ELR (cell line): ENCODE measurements at regions not wholly inside any gene's neighbourhood (a gene's known extent, or its start where the extent isn't known, plus 50 kb on each side); places are given as distances from the start of the nearest gene placed in this dataset.
"Not testable (repeated sequence)": the region's sequence is repeated elsewhere in the genome, so short reads cannot be mapped to it uniquely, and the experiment has no call there.

Source experiments
- DNase-seq: peaks from one replicate; pipeline ENCODE4 v3.0.0-alpha.2; 2015; ENCODE audit warnings: low read depth

DNA sequence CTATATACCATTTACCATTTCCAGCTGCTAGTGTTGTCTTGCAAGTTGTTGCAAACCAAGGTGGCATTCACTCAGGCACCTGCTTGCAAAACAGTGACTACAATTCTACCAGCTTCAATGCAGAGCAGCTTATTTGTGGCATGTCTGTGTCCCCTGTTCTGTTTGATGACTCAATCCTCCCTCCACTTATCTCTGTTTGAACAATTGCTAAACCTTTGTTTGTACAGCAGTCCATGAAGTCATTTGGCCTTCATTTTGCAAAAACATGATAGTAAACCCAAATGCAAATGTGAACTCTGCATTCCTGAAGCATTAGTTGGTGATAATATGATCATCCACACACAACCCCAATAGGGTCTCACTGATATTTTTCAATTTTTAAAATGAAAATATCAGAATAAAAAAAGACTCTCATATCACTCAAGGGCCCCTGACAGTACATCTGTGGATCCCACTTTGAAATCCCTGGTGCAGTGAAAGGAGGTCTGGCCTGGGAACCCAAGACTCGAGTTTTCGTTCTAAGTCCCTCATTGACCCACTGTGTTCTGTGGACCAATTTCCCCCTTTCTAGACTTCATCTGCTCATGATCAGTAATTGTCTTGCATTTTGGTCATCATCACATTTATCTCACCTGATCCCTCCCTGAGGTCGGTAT is 425.4 kb downstream of the RPS24 start:
- peak; percentile 48 for DNase-seq

- no peak for DNase-seq
Observed at GRCh38 chr10:78459639-78460037, 426.0 kb downstream of the RPS24 start.

- no peak for DNase-seq
Observed at GRCh38 chr10:78460204-78460603, 426.5 kb downstream of the RPS24 start.

- DNase-seq = no peak
Observed at GRCh38 chr10:78461333-78461732, 427.7 kb downstream of the RPS24 start.

DNA sequence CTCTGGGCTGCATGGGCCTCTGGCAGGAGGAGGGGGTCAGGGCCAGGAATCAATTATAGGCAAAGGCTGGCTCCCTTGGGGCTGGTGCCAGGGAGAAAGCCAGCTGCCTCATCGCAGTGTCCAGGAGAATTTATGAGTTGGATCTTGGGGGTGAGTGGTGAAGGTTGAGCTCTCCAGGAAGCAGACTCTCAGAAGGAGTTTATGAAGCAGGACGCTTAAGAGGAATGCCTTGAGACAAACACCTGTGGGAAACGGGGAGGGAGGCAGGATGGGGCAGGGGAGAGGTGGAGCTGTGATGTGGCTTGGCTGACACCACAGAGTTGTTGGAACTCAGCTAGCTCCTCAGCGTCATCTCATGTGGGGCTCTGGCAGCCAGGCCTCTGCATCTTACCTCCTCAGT is 428.5 kb downstream of the RPS24 start:
- no peak for DNase-seq

DNA sequence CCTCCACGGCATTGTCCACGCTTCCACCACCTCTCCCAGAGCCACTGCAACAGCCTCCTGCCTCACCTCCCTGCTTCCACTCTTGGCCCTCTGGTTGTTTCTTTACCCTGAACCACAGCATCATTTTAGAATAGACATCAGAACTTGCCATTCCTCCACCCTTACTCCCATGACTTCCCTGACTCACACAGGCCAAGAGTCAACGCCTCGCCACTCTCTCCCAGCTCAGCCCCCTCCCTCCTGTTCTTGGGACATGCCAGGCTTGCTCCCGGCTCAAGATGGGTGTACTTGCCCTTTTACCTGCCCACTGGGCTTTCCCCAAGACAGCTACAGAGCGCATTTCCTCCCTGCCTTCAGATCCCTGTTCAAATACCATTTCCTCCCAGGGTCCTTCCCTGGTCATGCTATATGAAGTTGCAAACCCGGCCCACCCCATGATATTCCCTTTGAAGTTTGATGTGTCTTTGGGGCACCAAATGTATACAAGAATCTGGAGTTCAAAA is 429.1 kb downstream of the RPS24 start:
- no peak for DNase-seq

DNA sequence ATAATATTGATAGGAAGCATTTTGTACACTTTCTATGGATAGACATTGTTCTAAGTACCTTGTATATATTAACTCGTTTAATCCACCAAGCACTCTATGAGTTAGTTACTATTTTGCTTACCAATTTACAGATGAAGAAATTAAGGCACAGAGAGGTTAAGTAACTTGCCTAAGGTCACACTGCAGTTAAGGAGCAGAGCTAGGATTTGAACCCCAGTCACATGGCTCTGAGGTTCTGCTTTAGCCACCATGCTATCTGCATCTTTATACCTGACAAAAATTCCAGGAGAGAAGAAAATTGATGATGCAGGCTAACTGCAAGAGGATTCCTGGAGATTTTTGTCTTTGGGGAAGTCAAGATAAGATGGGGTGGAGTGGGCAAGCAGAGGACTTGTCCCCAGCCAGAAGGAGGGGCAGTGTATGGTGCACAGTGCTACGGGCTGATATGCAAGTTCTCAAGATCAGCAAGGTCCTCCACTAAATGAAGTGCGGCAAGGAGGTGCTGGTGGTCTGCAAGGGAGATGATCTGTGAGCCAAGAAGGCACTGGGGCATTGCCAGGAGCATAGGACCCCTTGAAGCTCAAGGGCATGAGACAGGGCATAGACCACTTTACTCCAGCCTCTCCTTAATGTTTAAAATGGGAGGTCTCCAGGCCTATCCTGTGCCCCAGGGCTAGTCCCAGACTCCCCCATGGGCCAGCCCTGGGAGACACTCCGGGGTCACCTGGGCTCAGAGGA is 430.6 kb downstream of the RPS24 start:
- DNase-seq = no peak

GRCh38 chr10:78464856-78465267 is 431.2 kb downstream of the RPS24 start:
- no peak for DNase-seq

DNA sequence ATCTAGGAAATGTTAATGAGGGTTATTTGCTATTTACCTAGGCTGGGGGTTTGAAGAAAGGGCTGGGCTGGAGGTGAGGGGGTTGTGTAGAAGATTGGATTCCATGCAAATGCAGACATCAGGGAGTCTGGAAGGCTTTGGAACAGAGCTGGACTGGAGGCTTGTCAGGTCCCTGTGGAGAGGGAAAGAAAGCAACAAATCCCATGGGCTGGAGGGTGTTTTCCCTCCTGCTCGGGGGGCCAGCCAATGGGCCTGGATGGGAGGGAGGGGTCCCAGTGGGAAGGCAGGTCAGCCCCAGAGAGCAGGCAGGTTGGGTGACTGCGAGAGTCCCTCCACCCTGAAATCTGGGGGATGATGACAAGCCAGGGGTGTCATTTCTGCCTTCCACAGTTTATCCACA is 431.8 kb downstream of the RPS24 start:
- DNase-seq = no peak

DNA sequence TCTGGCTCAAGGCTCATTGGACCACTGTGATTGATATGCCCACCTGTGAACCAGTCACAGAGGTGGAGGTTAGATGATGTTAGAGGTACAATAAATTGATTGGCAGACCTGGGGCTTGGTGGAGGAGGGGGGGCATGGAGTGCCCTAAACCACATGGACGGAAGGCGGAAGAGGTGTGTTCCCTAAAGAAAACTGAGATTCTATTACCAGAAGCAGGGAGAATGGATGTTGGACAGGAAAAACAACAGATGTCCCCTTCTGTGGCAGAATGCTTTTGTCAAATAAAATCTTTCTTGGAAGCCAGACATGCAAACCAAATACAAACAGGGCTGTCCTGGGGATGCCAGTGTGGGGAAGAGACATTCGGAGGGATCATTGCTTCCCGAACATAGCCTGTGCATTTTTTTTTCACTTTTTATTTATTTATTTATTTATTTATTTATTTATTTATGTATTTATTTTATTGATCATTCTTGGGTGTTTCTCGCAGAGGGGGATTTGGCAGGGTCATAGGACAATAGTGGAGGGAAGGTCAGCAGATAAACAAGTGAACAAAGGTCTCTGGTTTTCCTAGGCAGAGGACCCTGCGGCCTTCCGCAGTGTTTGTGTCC is 433.9 kb downstream of the RPS24 start:
- DNase-seq = no peak

- not testable (repeated sequence) for DNase-seq
Observed at GRCh38 chr10:78468731-78469130, 435.1 kb downstream of the RPS24 start.

- no peak for DNase-seq
Observed at GRCh38 chr10:78470267-78471103, 436.8 kb downstream of the RPS24 start.

DNA sequence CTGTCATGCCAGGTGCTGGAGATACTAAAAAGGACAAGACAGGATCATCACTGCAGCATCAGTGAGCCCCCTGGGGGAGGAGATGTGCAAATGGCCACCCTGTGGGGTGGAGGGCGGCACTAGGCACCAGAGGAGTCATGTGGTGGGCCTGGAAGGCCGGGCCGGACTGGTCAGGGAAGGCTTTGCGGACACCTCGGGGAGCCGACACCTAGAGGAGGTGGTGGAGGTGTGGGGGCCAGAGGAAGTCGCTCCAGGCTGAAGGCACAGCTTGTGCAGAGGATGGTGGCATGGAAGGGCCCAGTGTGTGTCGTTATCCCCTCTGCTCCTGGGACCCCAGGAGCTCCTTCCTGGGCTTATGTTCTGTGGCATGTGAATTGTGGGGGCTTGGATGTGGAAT is 437.7 kb downstream of the RPS24 start:
- no peak for DNase-seq

DNA sequence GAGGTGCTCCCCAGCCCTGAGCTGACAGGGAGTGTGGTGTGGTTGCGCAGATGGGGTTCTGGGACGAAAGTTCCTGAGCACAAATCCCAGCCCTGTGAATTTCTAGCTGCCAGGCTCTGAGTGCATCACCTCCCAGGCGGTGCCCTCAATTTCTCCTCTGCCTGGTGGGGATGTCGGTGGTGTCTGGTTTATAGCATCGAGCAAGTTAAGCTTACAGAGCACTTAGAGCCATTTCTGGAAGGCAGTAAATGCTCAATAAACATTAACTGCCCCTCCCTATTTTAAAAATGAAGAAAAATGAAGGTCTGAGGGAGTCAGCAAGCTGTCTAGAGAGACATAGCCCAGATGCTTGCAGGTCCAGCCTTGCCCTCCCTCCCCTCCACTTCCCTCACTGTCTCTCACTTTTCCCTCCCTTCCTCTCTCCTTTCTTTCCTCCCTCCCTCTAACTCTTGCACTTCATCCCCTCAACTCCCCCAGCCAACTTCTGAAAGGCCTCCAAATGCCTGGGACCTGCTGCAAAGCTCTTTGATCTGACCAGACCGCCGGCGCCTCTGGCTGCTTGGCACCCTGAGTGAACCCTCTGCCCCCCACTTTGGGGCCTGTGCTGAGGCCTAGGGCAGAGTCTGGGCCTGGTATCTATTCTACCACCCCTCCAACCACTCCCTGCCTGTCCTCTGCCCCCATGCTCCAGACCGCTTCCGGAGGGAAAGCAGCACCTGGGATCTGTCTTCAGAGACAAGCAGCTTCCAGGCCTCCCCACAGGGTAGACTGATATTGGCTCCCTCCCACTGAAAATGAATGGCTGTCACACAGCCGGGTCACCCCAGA is 438.3 kb downstream of the RPS24 start:
- DNase-seq = no peak

DNA sequence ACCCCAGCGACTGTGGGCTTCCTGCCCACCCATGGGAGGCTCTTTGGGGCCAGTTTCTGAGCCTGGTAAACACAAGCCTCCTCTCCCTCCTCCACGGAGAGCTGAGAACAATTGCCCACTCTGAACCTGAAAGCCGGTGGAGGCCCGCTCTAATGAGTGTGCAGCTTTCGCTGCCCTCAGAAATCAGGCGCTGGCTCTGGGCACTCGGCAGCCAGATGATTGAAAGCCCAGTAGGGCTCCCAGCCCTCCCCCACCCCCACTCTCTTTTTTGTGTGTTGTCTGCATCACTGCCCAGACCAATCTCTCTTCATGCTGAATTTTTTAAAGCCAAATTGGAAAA is 438.9 kb downstream of the RPS24 start:
- no peak for DNase-seq

DNA sequence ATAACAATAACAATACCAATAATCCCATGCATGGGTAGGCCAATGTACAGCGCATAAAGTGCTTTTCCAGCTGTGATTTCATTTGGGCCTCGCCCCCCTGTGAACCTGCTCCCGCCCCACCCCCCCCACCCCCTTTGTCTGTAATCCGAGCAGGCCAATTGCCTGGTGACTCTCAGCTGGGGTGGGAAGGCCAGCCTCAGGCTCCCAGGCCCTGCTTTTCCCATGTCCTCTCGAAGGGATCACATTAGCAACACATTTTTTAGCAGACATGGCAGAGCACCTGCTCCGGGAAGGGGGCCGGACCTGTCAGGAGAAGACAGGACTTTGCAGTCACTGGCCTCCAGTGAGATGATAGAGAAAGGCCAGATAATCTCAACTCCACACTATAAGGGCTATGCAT is 439.3 kb downstream of the RPS24 start:
- DNase-seq = no peak

DNA sequence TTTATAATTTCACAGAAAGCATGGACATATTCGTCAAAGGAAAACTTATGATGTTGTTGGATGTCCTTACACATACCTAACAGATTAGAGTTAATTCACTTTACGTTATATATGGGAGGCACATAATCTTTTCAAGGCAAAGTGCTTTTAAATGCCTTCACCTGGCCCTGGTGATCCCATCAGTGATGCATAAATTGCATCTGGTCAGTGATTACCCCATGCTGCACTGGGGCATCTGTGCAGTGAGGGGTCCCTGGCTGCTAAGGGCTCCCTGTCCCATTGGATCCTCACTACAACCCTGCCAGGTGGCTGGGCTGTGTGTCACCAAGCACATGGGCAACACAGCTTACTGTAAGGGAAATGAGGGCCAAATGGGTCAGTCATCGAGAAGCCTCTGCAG is 441.1 kb downstream of the RPS24 start:
- no peak for DNase-seq

DNA sequence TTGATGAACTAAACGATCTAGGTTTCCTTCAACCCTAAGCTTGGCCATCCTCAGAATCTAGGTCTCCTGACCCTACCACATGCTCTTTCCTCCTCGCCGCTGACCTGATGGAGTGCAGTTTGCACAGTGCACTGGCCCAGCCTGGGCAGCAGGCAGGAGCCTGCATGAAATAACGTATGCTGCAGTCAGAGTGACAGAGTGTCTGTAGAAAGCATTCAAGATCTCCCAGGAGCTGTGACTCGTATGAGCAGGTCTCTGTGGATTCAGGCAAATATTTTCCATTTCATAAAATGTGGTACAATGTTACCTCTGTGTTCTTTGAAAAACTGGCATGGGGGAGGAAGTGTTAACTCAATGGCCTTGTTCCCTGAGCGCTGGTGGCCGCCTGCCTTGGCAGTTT is 441.8 kb downstream of the RPS24 start:
- no peak for DNase-seq

DNA sequence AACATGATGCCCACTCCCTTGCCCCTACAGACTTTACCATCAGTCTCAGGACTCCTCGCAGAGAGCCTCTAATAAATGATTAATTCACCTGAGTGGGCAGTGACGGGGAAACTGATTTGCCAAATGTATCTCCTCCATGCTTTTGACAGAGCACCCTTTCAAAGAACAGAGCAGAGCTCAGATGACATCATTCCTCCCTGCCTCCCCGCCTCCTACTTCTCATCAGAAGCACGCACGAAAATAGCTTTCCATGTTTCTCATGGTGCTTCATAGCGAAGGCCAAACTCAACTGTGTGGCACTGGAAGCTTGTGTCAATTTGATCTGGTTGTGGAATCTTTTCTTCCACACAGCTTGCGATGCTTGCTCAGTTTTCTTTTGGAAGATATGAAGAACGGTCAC is 442.5 kb downstream of the RPS24 start:
- DNase-seq = no peak

- no peak for DNase-seq
Observed at GRCh38 chr10:78476844-78477243, 443.2 kb downstream of the RPS24 start.

GRCh38 chr10:78478919-78479318 is 445.3 kb downstream of the RPS24 start:
- no peak for DNase-seq

- DNase-seq = no peak
Observed at GRCh38 chr10:78479467-78479866, 445.8 kb downstream of the RPS24 start.
